GM12892 (cell line): ENCODE measurements at regions not wholly inside any gene's neighbourhood (a gene's known extent, or its start where the extent isn't known, plus 50 kb on each side); places are given as distances from the start of the nearest gene placed in this dataset.

Source experiments
- POLR2A ChIP-seq: IDR thresholded peaks from 2 replicates; pipeline ENCODE4 v1.6.1; 2011; ENCODE audit warnings: low read depth, low read length, control low read depth
- POLR2AphosphoS5 ChIP-seq: IDR thresholded peaks from 2 replicates; pipeline ENCODE4 v1.6.1; 2011; ENCODE audit warnings: low read depth, low read length, control low read depth
- TAF1 ChIP-seq: IDR thresholded peaks from 2 replicates; pipeline ENCODE4 v1.6.1; 2011; ENCODE audit warnings: low read depth, mild to moderate bottlenecking, control low read depth, low read length, borderline replicate concordance

DNA sequence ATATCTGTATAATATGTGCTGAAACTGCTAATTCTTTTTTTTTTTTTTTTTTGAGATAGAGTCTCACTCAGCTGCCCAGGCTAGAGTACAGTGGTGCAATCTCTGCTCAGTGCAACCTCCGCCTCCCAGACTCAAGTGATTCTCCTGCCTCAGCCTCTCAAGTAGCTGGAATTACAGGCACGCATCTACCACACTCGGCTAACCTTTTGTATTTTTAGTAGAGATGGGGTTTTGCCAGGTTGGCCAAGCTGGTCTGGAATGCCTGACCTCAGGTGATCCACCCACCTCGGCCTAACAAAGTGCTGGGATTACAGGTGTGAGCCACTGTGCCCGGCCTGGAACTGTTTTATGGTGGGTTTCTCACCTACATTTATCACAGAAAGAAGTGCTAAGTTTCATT is 307.8 kb upstream of the STT3B start:
- TF ChIP-seq POLR2AphosphoS5, result no peak
- no peak for TF ChIP-seq POLR2A
- TF ChIP-seq TAF1, result no peak
